ENCODE measurements at regions not wholly inside any gene's neighbourhood (a gene's known extent, or its start where the extent isn't known, plus 50 kb on each side); places are given as distances from the start of the nearest gene placed in this dataset.
"Not testable (repeated sequence)": the region's sequence is repeated elsewhere in the genome, so short reads cannot be mapped to it uniquely, and the experiment has no call there.

- not testable (repeated sequence) for DNase-seq
Observed at GRCh38 chr5:56731473-56731872, 83.9 kb upstream of the MAP3K1 start.

GRCh38 chr5:56729488-56729887 is 85.9 kb upstream of the MAP3K1 start:
- DNase-seq, result no peak

- DNase-seq, result no peak
Observed at GRCh38 chr5:56725711-56726411, 89.5 kb upstream of the MAP3K1 start.

GRCh38 chr5:56724857-56725256 is 90.5 kb upstream of the MAP3K1 start:
- not testable (repeated sequence) for DNase-seq

GRCh38 chr5:56722317-56722716 is 93.0 kb upstream of the MAP3K1 start:
- DNase-seq, result no peak

GRCh38 chr5:56717253-56717987 is 97.9 kb upstream of the MAP3K1 start:
- DNase-seq, result no peak

GRCh38 chr5:56715986-56716385 is 99.4 kb upstream of the MAP3K1 start:
- DNase-seq, result no peak

GRCh38 chr5:56712895-56713591 is 102.3 kb upstream of the MAP3K1 start:
- no peak for DNase-seq

GRCh38 chr5:56710826-56711590 is 104.3 kb upstream of the MAP3K1 start:
- no peak for DNase-seq

GRCh38 chr5:56706504-56706903 is 108.8 kb upstream of the MAP3K1 start:
- DNase-seq, result no peak

- DNase-seq, result no peak
Observed at GRCh38 chr5:56705217-56705616, 110.1 kb upstream of the MAP3K1 start.

- no peak for DNase-seq
Observed at GRCh38 chr5:56703952-56704351, 111.4 kb upstream of the MAP3K1 start.

- no peak for DNase-seq
Observed at GRCh38 chr5:56700711-56701110, 114.6 kb upstream of the MAP3K1 start.

- DNase-seq, result no peak
Observed at GRCh38 chr5:56699538-56699937, 115.8 kb upstream of the MAP3K1 start.

GRCh38 chr5:56698463-56699381 is 116.6 kb upstream of the MAP3K1 start:
- no peak for DNase-seq

GRCh38 chr5:56696900-56697299 is 118.4 kb upstream of the MAP3K1 start:
- no peak for DNase-seq

GRCh38 chr5:56693220-56693579 is 122.1 kb upstream of the MAP3K1 start:
- no peak for DNase-seq

GRCh38 chr5:56692359-56693219 is 122.8 kb upstream of the MAP3K1 start:
- no peak for DNase-seq

- DNase-seq, result no peak
Observed at GRCh38 chr5:56688402-56688801, 126.9 kb upstream of the MAP3K1 start.

GRCh38 chr5:56686337-56687195 is 128.8 kb upstream of the MAP3K1 start:
- no peak for DNase-seq

Measured in NCI-H187 (cell line).